ENCODE measurements at regions not wholly inside any gene's neighbourhood (a gene's known extent, or its start where the extent isn't known, plus 50 kb on each side); places are given as distances from the start of the nearest gene placed in this dataset.

DNA sequence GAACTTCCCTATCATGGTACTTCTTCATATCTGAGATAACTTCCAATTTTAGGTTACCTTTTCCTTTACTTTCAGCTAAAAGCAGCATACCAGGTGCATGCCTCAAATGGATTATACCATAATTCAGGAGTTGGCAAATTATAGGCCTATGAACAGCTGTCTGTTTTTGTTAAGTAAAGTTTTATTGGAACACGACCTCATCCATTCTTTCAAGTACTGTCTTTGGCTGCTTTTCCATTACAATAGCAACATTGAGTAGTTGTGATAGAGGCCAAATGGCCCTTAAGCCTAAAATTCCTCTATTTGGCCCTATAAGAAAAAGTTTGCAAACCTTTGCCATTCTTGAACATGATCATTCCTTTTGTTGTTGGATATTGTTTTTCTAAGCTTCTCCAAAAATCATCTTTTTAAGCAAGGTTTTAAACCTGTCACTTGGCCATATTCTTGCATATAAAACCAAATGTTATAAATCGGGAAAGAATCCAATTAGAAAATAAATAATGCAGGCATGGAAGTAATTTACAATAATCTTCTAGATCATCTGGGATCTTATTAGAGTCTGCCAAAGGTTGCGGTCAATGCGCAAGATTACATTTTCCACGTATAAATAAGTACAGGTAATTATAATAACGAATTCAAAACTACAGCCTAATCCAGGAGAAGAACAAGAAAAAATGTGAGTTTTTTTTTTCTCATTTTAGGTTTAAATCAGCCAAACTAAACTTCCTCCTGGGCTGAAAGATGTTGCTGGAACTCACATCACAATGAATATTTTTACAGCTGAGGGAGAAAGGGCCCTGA lies 226.5 kb upstream of the ANKRD55 start:
- DNase-seq: no peak

DNA sequence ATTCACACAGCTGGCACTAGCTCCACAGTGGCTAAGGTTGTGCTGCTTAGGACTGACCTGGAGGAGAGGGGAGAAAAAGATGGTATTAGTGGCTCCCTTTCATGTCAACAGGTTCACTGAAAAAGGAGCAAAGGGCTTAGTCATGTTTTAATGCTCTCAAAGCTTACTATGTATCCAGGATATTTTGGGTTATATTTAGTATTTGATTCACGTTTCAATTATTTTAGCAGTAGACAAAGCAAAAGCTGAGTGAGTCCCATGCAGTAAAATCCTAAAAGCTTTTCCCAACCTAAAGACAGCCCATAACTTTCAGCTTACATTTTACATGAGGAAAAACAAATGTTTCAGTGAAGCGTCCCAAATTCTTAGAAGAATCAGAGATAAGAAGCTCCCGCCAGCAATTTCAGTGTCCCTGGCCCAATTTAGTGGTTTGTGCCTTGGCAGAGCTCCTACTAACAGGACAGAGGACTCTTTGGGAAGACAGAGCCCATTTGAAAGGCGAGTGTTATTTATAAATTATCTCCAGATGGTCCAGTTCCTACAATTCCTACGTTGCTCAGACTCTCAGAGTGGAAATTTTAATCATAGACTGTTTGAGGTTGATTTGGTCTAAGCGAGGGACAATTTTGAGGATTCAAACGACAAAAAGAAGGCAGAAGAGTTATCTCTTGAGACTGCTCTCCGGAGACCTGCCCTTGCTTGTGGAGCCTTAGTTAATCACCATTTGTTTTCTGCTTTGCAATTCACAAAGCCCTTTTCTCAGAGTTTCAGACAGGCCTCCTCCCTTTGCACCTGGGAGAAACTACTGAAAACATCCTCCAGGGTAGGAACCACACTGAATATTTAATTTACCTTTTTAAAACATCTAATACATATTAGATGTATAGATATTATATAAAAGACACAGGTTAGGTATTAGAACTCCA lies 225.0 kb upstream of the ANKRD55 start:
- DNase-seq: no peak

DNA sequence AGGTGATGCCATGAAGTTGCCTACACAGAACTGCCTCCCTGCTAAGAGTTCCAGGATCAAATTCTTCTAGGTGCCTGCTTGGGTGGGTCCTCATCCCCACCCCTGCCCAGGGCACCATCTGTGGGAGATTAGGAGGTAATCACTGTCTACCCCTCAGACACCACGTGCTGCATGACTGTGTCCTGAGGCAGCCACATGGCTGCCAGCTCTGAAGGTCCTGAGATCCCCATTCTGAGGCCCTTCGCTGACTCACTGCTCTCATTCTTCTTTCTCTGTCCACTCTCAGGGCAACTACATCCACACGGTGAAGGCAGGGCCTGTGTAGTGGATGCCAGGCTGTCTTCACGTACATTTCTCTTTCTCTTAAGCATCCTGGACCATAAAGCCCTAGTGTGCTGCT lies 222.9 kb upstream of the ANKRD55 start:
- DNase-seq: no peak

DNA sequence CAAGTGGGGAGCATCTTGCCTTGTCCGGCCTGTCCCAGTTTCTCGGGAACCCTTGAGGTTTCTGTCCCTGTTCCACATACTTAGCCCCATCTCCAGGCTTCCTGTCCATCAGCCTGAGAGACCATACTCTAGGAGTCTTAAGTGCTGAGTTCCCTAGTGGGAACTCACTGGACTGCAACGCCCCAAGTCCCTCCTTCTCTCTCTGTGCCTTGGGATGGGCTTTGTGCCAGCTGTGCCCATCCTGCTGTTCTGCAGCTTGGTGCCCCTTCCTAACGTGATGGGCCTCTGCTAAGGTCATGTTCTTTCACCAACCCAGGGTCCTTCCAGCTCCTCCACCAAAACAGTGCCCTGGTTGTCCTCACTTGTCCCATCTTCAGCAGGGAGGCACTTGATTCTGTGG lies 222.3 kb upstream of the ANKRD55 start:
- DNase-seq: no peak

DNA sequence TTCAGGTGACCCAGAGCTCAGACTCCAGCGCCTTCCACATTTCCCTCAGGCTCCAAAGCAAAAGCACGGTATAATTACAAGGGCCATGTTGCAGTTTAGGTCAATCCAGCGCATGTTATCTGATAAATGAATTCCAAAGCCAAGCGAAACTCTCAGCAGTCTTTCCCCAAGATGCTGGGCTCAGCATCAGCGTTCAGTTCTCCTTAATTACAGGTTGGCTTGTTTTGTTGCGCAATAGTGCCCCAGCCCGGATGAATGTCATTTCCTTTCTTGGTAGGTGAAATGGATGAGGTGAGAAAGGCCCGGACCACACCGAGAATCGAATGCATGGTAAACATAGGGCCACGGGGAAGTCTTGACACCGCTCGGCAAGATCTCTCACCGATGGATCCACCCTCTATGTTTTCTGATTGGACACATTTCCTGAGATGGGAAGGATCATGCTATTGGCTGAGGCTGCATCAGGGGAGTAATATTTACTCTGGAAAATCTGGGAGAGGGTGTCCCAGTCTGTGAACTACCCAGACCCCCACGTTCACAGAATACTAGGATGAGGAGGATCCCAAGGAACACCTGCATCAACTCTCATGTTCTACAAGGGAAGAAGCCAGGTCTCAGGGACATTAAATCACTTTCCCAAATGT lies 221.2 kb upstream of the ANKRD55 start:
- no peak for DNase-seq

DNA sequence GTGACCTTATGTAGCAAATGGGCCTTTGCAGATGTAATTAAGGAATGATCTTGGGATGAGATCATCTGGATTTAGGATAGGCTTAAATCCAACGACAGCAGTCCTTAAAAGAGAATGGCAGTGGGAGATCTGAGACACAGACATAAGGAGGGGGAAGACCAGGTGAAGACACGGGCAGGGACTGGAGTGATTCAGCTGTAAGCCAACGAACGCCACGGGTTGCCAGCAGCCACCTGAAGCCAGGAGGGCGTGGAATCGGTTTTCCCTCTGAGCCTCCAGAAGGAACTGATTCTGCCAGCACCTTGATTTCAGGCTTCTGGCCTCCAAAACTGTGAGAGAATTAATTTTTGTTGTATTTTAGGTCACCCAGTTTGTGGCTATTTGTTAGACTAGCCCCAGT lies 218.6 kb upstream of the ANKRD55 start:
- no peak for DNase-seq

DNA sequence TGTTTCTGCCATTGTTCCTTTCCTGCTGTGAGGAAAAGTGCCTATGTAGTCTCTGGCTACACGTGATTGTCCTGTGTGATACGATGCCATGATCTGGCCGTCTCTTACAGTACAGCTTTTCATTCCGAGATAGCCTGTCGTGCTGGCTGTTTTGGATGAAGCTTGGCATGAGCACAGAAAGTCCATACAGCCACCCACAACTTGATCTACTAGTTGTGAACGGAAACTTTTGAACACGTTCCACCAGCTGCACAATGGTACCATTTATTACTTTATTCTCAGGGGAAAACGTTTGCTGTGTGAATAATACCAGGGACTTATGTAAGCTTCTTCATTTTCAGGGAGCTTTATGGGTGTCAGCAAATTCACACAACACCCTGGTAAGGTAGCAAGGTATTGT lies 217.6 kb upstream of the ANKRD55 start:
- DNase-seq: no peak

DNA sequence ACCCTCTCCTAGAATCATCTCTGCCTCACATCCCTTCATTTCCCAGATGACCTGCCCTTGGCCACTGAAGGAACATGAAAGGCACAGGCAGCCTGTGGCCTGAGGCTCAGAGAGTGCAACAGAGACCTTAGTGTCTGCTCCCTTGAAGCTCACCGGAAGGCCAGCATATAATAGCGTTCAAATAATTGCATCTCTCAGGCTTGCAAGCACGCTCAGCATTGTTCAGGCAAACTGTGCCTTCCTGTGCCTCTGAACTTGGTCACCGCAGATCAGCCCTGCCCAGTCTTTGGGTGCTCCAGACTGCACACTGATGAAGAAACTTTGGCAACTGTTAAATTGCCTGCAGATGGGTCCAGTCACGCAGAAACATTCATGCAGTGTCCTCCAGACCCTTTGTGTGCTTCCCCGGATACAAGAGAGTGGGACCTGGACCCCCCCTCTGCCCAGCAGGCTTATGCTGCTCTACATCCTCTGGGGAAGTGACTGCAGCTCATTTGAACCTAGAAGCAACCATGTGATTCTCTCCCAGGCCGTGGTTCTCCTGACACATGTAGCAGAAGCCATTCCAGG lies 216.0 kb upstream of the ANKRD55 start:
- DNase-seq: no peak

DNA sequence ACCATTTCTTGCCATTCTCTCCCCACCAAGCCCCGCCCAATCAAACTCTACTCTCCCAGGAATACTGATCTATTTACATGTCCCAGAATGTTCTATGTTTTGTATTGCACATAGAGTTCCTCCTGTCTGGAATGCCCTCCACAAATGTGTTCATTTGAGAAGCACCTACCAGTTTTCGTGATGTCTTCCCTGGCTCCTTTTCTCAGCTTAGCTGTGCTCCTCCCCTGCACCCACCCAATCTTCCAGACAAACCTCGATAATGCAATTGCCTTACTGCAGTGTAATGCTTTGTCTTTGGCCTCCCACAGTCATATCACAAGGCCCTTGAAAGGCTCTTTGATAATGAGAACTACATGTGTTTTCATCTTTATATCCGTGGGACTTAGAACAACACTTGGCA lies 214.5 kb upstream of the ANKRD55 start:
- DNase-seq: no peak

DNA sequence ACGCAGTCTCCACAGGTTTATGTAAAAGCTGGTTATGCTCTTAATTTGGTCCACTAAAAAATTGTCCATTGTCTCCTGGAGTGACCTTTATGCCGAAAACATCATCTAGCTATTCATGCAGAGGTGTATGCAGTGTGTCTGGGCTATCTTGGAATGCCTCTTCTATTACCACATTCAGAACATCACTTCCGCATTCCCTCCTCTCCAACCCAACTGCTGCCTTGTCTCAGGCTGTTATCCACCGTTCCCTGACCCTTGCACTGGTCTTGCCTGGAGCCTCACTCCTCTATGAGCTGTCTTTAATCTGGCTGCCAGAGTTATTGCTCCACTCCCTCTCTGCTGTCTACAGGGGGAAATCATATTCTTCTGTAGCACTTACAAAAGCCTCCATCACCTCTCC lies 214.1 kb upstream of the ANKRD55 start:
- DNase-seq: no peak

DNA sequence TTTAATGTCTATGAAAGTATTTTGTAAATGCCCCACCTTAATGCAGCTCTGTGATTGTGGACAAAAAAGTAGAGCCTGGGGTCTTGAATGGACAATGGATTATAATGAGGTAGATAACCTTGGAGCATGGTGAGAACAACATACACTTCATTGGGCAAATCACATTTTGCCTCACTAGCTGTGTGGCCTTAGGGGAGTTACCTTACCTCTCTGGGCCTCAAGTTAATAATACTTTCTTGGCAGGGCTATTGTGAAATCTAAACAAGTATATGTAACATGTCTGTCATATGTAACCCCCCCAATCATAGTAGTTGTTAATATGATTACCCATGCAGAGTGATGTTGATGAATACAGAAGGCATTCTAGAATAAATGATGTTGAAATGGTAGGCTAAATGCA lies 213.6 kb upstream of the ANKRD55 start:
- DNase-seq: no peak

DNA sequence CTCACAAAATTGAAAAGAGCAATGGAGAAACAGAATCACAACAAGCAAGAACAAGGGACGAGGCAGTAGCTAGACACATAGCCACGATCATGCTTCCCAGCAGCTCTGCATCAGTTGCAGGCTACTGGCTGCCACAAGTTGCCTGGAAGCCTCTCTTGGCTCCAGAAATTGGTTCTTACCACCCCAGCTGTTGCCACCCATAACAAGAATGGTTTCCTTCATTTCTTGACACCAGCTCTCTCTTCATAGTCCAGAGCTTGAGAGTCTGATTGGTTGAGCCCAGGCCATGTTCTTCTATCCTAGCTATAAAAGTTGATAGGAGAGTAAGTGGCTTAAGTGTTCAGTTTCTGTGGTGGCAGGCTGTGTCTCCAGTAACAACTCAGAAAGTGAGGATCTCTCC lies 210.7 kb upstream of the ANKRD55 start:
- DNase-seq: no peak

DNA sequence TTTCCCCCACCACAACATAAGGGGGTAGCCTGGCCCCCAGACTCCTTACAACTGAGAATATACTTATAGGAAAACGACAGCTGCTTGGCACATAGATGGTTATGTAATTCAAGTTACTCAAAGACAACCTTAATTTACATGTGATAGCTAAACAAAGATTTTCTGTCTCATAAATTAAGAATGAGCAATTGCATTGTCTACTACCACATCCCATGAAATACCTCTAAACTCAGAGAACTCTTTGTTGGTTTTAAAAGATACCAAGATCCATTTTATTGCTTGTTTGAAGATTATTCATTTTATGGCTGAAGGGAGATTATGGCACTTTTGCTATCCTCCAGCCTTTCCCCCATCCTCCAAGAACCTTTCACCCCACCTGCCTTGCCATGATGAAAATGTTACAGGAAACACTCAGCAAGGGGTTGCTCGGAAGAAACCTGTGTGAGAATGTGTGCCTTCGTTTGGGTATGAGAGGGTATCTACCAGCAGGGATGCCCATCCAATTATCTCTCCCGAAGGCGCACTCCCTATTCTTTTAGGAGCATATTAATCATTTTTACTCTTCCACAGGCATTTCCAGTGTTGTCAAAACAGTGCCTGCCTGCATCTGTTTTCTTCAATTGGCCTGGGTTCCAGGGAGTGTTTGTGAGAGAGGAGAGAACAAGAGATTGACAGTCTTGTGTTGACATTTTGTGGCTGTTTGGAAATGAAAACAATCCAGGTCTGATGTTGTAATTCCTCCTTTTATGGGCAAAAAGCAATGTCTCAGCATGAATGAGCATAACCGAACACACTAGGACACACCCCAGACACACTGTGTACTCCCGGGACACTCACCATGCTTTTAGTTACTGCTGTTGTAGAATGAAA lies 208.0 kb upstream of the ANKRD55 start:
- DNase-seq: no peak

DNA sequence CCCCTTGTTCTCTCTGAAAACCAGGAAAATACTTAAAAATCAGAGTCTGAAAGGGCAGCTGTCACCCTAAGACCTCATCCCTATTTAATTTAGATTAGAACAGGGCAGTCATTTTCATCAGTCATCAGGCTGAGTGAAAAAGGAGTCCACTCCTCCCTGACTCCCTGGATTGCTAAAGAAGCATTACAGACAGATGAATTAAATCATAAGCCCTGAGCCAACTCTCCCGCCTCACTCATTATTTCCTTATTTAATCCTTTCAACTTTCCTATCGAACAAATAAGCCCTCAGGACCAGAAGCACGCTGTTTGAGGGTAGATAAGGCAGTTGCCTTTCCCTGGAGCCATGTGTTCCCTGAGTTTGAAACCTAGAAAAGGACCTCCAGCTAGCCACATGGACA lies 201.9 kb upstream of the ANKRD55 start:
- no peak for DNase-seq

DNA sequence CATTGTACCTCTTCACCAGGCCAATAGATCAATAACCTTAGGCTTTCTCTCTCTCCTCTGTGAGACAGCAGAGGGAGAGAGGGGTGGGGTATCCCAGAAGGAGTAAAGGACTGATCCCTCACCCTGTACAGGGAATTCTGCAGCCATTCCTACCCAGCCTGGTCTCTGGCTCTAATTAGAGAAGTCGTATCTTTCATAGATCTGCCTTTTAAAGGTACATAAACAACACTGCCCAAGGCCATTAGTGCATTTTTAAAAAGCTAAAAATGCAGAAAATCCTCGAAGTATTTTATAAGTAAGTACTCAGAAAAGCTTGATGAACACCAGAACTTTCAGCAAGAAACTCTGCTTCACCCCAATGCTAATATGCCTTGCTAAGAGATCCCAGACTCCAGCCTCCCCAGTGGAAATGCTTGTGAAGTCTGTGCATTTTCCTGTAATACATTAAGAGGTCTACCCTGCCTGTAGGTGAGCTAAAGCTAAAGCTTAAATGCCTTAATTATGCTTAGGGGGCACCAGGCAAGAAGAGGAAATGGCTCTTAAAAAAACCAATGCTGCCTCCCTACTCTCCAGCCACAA lies 200.0 kb upstream of the ANKRD55 start:
- no peak for DNase-seq

DNA sequence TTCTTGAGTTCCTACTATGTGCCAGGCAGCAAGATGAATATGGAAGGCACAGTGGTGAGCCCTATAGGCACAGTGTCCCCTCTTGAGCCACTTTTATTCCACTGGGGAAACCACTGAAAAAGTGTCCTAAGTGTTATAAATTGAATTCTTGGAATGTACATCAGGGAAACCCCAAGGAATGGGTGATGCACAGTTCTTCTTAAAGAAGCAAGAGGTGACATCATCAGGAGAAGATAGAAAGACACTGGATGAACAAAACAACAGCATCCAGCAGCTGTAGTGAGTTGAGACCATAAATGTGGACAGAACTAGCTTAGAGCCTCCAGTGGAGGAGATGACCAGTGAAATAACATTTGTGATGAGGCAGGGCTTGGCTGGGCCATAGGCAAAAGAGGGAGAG lies 199.2 kb upstream of the ANKRD55 start:
- DNase-seq: no peak

DNA sequence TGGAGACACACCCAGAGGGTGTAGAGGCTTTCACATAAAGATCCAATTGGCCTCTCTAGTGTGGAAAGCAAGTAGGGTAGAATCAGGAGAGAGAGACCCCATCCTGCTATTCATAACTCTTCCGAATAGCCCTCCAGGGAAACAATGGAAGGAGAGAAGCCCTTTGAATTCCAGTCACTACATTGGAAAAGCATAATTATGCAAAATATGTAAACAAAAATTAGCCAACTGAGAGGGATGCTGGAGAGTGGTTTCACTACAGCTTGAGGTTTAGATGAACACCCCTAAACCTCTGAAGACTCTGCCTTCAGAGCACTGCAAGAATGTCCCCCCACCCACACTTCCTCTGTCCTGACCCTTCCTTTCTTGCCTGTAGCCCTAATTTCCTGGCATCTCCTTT lies 197.3 kb upstream of the ANKRD55 start:
- DNase-seq: no peak

DNA sequence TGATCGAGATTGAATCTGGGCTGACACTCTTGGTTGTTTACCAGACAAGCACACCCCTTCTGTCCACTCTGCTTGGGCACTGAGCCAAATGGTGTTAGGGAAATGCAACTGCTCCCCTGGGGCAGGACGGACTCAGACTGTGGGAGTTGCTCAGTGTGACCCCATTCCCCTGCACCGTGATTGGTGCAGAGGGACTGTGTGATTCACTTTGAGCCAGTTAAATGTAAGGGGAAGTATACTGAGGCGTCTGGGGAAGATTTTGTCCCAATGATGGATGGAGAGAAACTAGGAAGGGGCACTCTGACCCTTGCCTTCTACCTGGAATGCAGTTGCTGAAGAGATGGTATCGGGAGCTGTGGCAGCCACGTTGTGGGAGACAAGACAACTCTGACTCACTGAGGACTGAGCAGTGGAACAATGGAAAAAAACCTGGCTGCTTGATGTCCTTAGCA lies 196.0 kb upstream of the ANKRD55 start:
- DNase-seq: no peak

DNA sequence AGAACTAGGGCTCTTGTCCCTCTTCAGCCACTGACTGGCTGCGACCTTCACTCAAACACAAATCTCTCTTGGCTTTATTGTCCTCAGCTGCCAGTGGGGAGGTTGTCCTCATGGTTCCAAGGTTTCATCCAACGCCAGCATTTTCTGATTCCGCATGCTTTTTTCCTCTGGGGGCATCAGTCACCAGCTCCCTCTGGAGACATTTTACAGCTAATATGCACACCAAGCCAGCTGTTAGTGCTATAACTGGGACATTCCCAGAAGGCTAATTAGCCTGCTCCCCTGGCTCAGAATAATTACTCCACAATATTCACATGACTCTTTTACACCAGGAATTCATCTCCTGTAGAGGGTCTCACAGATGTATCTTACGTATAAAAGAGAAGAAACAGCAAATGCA lies 193.6 kb upstream of the ANKRD55 start:
- DNase-seq: no peak

DNA sequence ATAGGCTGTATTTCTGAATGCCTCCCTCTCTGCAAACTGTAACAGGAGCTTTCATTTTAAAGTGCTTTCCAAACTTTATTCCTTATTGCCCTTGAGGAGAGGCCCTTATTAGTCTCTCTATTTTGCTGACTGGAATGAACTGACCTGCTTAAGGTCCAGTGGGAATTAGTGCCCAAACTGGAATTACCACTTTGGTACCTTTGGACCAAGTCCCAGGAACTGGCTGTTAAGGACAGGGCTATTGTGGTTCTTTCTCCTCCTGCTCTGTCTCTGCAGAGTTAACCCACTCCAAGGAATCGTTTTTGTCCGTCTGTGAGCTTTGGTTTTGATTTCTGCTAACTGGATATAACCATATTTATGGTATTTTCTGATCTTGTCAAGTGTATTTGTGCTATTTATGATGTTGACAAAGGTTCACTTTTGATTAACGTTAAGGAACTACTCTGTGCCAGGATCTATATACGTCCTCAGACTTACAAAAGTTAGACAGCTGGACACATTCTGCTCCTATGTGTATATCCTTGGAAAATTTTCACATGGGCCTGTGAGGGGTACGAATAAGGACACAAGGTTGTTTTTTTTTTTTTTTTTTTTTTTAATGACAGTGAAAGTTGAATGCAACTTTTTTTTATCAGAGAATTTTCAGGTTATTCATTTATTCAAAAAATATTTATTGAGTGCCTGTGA lies 189.1 kb upstream of the ANKRD55 start:
- peak; percentile 51 for DNase-seq

Measured in left kidney (tissue), 1 donor.